Immature natural killer cell (primary cell): ENCODE measurements at regions not wholly inside any gene's neighbourhood (a gene's known extent, or its start where the extent isn't known, plus 50 kb on each side); places are given as distances from the start of the nearest gene placed in this dataset.

Experiments used
- DNase-seq, 3 donors: peaks; one replicate each; pipeline ENCODE4 v3.0.0; 2022; ENCODE audit warnings: mixed read lengths in 1 of 3
- H3K27ac Mint-ChIP-seq, 6 donors: one replicate each; pipeline ENCODE4 v1.8.0; 2020; ENCODE audit warnings: mixed read lengths in 6 of 6, mild to moderate bottlenecking in 5 of 6, inconsistent platforms in 4 of 6, moderate library complexity in 3 of 6
- H3K27me3 Mint-ChIP-seq, 3 donors: one replicate each; pipeline ENCODE4 v1.8.0; 2020 to 2021; ENCODE audit warnings: low read depth in 3 of 3, mild to moderate bottlenecking in 3 of 3, mixed read lengths in 3 of 3, moderate library complexity in 3 of 3, inconsistent platforms in 1 of 3
- H3K36me3 Mint-ChIP-seq, 3 donors: one replicate each; pipeline ENCODE4 v1.8.0; 2020; ENCODE audit warnings: mixed read lengths in 3 of 3, inconsistent platforms in 2 of 3, mild to moderate bottlenecking in 2 of 3
- H3K4me1 Mint-ChIP-seq, 2 donors: one replicate each; pipeline ENCODE4 v1.8.0; 2020; ENCODE audit warnings: inconsistent platforms in 2 of 2, mild to moderate bottlenecking in 2 of 2, mixed read lengths in 2 of 2, moderate library complexity in 1 of 2
- H3K4me3 Mint-ChIP-seq, 5 donors: one replicate each; pipeline ENCODE4 v1.8.0; 2020; ENCODE audit warnings: mild to moderate bottlenecking in 5 of 5, mixed read lengths in 5 of 5, inconsistent platforms in 3 of 5, moderate library complexity in 3 of 5
- H3K9me3 Mint-ChIP-seq, 6 donors: one replicate each; pipeline ENCODE4 v1.8.0; 2020; ENCODE audit warnings: mild to moderate bottlenecking in 6 of 6, mixed read lengths in 6 of 6, inconsistent platforms in 4 of 6, moderate library complexity in 3 of 6

GRCh38 chr10:47146572-47146971 lies 153.4 kb upstream of the GDF10 start:
- H3K9me3 Mint-ChIP-seq = no peaks in the 10 kb centered on the region
- no peaks in the 10 kb centered on the region for H3K4me1 Mint-ChIP-seq
- no peak overlapping the region for H3K27ac Mint-ChIP-seq

GRCh38 chr10:47147186-47147585 lies 152.8 kb upstream of the GDF10 start:
- Mint-ChIP-seq H3K9me3 (no peaks in the 10 kb centered on the region), H3K27ac (no peak overlapping the region), H3K4me3 (no peak overlapping the region), H3K27me3 (peaks cover 1 to 5% (median 5%) of the 10 kb centered on the region in 3 donors), H3K4me1 (no peaks in the 10 kb centered on the region), H3K36me3 (no peaks in the 10 kb centered on the region)
- DNase-seq = no peak

More at GRCh38 chr10:47146572-47146971, 153.4 kb upstream of the GDF10 start:
- Mint-ChIP-seq H3K4me3 (no peak overlapping the region), H3K36me3 (no peaks in the 10 kb centered on the region), H3K27me3 (peaks cover 1 to 5% (median 5%) of the 10 kb centered on the region in 3 donors)
- DNase-seq = no peak

- DNase-seq = no peak
- H3K4me1 Mint-ChIP-seq = no peaks in the 10 kb centered on the region
- H3K9me3 Mint-ChIP-seq = peaks cover 0 to 12% (median 0%) of the 10 kb centered on the region in 6 donors
- no peak overlapping the region for H3K4me3 Mint-ChIP-seq
- no peak overlapping the region for H3K27ac Mint-ChIP-seq
- H3K27me3 Mint-ChIP-seq = peaks cover 0 to 5% (median 5%) of the 10 kb centered on the region in 3 donors
- H3K36me3 Mint-ChIP-seq = no peaks in the 10 kb centered on the region
Observed at GRCh38 chr10:47150581-47150980, 149.4 kb upstream of the GDF10 start.

GRCh38 chr10:47151920-47152319 lies 148.1 kb upstream of the GDF10 start:
- Mint-ChIP-seq H3K36me3 (no peaks in the 10 kb centered on the region), H3K4me3 (no peak overlapping the region), H3K27ac (no peak overlapping the region), H3K4me1 (no peaks in the 10 kb centered on the region), H3K9me3 (peaks cover 0 to 17% (median 0%) of the 10 kb centered on the region in 6 donors), H3K27me3 (peaks cover 0 to 6% (median 5%) of the 10 kb centered on the region in 3 donors)
- no peak for DNase-seq

- Mint-ChIP-seq H3K9me3 (peaks cover 0 to 17% (median 0%) of the 10 kb centered on the region in 6 donors), H3K27ac (no peak overlapping the region), H3K4me3 (no peak overlapping the region), H3K27me3 (peaks cover 0 to 5% (median 3%) of the 10 kb centered on the region in 3 donors), H3K36me3 (no peaks in the 10 kb centered on the region), H3K4me1 (no peaks in the 10 kb centered on the region)
- no peak for DNase-seq
Observed at GRCh38 chr10:47152861-47153349, 147.1 kb upstream of the GDF10 start.

GRCh38 chr10:47154762-47155161 lies 145.2 kb upstream of the GDF10 start:
- no peak for DNase-seq
- H3K9me3 Mint-ChIP-seq = peaks cover 0 to 17% (median 0%) of the 10 kb centered on the region in 6 donors
- no peaks in the 10 kb centered on the region for H3K4me1 Mint-ChIP-seq
- peaks cover 0 to 3% (median 2%) of the 10 kb centered on the region in 3 donors for H3K27me3 Mint-ChIP-seq
- no peak overlapping the region for H3K4me3 Mint-ChIP-seq
- H3K36me3 Mint-ChIP-seq = no peaks in the 10 kb centered on the region
- no peak overlapping the region for H3K27ac Mint-ChIP-seq

- no peak overlapping the region for H3K27ac Mint-ChIP-seq
- no peaks in the 10 kb centered on the region for H3K36me3 Mint-ChIP-seq
- no peaks in the 10 kb centered on the region for H3K4me1 Mint-ChIP-seq
- H3K4me3 Mint-ChIP-seq = no peak overlapping the region
- no peak for DNase-seq
- peaks cover 0 to 2% (median 0%) of the 10 kb centered on the region in 3 donors for H3K27me3 Mint-ChIP-seq
- H3K9me3 Mint-ChIP-seq = peaks cover 0 to 17% (median 0%) of the 10 kb centered on the region in 6 donors
Observed at GRCh38 chr10:47156873-47157272, 143.1 kb upstream of the GDF10 start.

- Mint-ChIP-seq H3K4me3 (no peak overlapping the region), H3K27ac (no peak overlapping the region), H3K9me3 (peaks cover 0 to 17% (median 0%) of the 10 kb centered on the region in 6 donors), H3K4me1 (no peaks in the 10 kb centered on the region), H3K36me3 (no peaks in the 10 kb centered on the region), H3K27me3 (peaks cover 0 to 2% (median 2%) of the 10 kb centered on the region in 3 donors)
- no peak for DNase-seq
Observed at GRCh38 chr10:47158116-47159071, 141.6 kb upstream of the GDF10 start.

GRCh38 chr10:47159361-47160260 lies 140.4 kb upstream of the GDF10 start:
- Mint-ChIP-seq H3K4me3 (no peak overlapping the region), H3K9me3 (peaks cover 0 to 15% (median 0%) of the 10 kb centered on the region in 6 donors), H3K36me3 (no peaks in the 10 kb centered on the region), H3K4me1 (no peaks in the 10 kb centered on the region), H3K27ac (no peak overlapping the region), H3K27me3 (peaks cover 2 to 5% (median 3%) of the 10 kb centered on the region in 3 donors)
- DNase-seq = no peak

GRCh38 chr10:47160261-47160908 lies 139.6 kb upstream of the GDF10 start:
- Mint-ChIP-seq H3K4me1 (peaks cover 4% of the 10 kb centered on the region in 2 donors), H3K9me3 (peaks cover 0 to 7% (median 0%) of the 10 kb centered on the region in 6 donors), H3K4me3 (no peak overlapping the region), H3K27ac (no peak overlapping the region), H3K27me3 (peaks cover 2 to 10% (median 5%) of the 10 kb centered on the region in 3 donors), H3K36me3 (no peaks in the 10 kb centered on the region)
- DNase-seq = no peak

- peaks cover 10% of the 10 kb centered on the region in 2 donors for H3K4me1 Mint-ChIP-seq
- no peaks in the 10 kb centered on the region for H3K36me3 Mint-ChIP-seq
- H3K27ac Mint-ChIP-seq = no peak overlapping the region
Observed at GRCh38 chr10:47160967-47161366, 139.0 kb upstream of the GDF10 start.

GRCh38 chr10:47161465-47161864 lies 138.5 kb upstream of the GDF10 start:
- Mint-ChIP-seq H3K4me1 (peaks cover 10 to 11% of the 10 kb centered on the region in 2 donors), H3K27me3 (peaks cover 5 to 10% (median 6%) of the 10 kb centered on the region in 3 donors), H3K36me3 (no peaks in the 10 kb centered on the region), H3K4me3 (no peak overlapping the region), H3K9me3 (no peaks in the 10 kb centered on the region), H3K27ac (no peak overlapping the region)
- DNase-seq = no peak

More at GRCh38 chr10:47160967-47161366, 139.0 kb upstream of the GDF10 start:
- Mint-ChIP-seq H3K9me3 (peaks cover 0 to 1% (median 0%) of the 10 kb centered on the region in 6 donors), H3K27me3 (peaks cover 2 to 10% (median 5%) of the 10 kb centered on the region in 3 donors), H3K4me3 (no peak overlapping the region)
- DNase-seq = no peak
